ENCODE measurements at regions not wholly inside any gene's neighbourhood (a gene's known extent, or its start where the extent isn't known, plus 50 kb on each side); places are given as distances from the start of the nearest gene placed in this dataset.

DNA sequence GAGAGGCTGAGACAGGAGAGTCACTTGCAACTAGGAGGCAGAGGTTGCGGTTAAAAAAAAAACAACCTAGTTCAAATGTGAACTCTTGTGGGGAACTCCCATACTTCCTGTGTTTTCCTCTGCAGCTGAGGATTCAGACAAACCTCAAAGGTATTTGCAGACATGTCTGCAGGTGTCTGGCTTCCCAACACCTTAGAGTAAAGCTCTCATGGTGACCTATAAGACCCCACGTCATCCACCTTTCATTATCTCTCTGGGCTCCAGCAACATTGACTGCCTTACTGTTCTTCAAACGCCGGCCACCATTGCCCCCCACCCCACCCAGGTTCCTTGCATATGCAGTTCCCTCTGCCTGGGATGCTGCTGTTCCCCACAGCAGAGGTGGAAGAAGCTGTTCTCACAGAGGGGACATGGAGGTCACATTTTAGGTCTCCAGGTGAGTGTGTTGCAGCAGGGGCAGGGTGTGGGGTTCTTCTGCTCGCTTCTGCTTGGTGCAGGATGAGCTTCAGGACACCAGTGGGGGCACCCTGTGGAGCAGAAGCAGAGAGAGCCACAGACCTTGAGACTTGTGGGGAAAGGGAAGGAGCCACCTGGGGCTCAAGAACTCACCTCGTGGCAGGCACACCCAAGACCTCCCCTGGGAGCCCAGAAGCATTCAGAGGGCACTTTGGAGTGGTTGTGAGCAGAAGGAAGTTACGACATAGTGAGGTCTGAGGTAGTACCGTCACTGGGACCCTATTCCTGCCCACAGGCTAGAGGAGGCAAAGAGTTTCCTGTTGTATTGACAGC is 203.2 kb downstream of the CSNK2A3 start:
- H3K4me2 ChIP-seq = peak overlapping the region in 6 of 11 experiments; percentile 9 to 37 (median 24); a peak in 8 of 22 replicates
- H3K27ac ChIP-seq = no peak overlapping the region
- H3K27me3 ChIP-seq = no peaks in the 10 kb centered on the region
- H3K36me3 ChIP-seq = no peaks in the 10 kb centered on the region
- H4K20me1 ChIP-seq = no peaks in the 10 kb centered on the region
- H3K9ac ChIP-seq = no peak overlapping the region
- TF ChIP-seq Cebpa-rat (IDR thresholded peaks at IDR 0.05) = no peak
- H3K4me1 ChIP-seq = peaks cover 0 to 17% (median 8%) of the 10 kb centered on the region in 10 experiments; a peak in 17 of 20 replicates
- H3K4me3 ChIP-seq = no peak overlapping the region
- H3K9me3 ChIP-seq (replicated peaks in 1 of 11) = peaks cover 0 to 14% (median 4%) of the 10 kb centered on the region in 11 experiments; a peak in 7 of 22 replicates

DNA sequence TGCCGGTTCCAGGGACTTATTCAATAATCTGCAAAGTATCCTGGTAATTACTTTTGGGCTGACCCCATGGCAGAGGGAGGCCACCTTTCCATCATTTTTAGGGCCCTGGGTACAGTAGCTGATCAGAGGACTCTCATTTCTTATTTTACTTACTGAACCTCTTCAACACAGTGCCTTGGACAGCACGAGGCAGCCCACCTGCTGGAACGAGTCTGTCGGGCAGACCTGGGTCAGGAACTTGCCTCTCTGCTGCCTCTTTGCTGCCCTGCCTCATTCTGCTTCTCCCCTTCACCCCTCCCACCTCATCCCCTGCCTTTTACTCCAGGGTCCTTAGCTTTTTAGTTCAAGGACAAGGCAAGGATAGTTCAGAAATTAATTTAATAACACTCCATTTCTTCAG is 204.5 kb downstream of the CSNK2A3 start:
- H3K36me3 ChIP-seq = no peaks in the 10 kb centered on the region
- H3K27ac ChIP-seq = no peak overlapping the region
- H3K4me2 ChIP-seq = no peak overlapping the region
- H3K4me3 ChIP-seq = no peak overlapping the region
- no peaks in the 10 kb centered on the region for H4K20me1 ChIP-seq
- H3K27me3 ChIP-seq = no peaks in the 10 kb centered on the region
- H3K9ac ChIP-seq = no peak overlapping the region
- H3K4me1 ChIP-seq = peaks cover 0 to 12% (median 6%) of the 10 kb centered on the region in 10 experiments; a peak in 13 of 20 replicates
- peaks cover 0 to 14% (median 4%) of the 10 kb centered on the region in 11 experiments; a peak in 7 of 22 replicates for H3K9me3 ChIP-seq (replicated peaks in 1 of 11)
- TF ChIP-seq Cebpa-rat (IDR thresholded peaks at IDR 0.05) = no peak

DNA sequence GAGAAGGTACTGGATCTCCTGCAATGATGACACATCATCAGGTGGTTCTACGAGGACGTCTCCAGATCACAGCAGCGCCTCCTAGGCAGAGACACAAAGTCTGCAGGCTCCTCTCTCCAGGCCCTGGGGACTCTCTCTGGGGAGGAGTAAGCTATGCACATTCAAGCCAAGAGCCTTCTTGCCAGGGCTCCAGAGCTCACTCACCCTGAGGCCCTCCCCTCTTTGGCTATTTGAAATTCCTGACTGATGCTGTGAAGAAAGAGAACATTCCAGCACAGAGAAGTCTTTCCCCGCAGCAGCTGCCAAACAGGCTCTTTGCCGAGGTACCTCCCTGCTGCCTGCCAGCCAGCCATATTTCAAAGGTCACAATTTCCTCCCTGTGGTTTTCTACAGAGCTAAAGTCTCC is 204.9 kb downstream of the CSNK2A3 start:
- H3K9me3 ChIP-seq (replicated peaks in 1 of 11) = peaks cover 0 to 14% (median 4%) of the 10 kb centered on the region in 11 experiments; a peak in 7 of 22 replicates
- H3K27me3 ChIP-seq = no peaks in the 10 kb centered on the region
- H3K4me3 ChIP-seq = no peak overlapping the region
- no peak for TF ChIP-seq Cebpa-rat (IDR thresholded peaks at IDR 0.05)
- no peaks in the 10 kb centered on the region for H3K36me3 ChIP-seq
- no peak overlapping the region for H3K9ac ChIP-seq
- H3K4me2 ChIP-seq = no peak overlapping the region
- no peaks in the 10 kb centered on the region for H4K20me1 ChIP-seq
- H3K27ac ChIP-seq = no peak overlapping the region
- H3K4me1 ChIP-seq = peaks cover 0 to 12% (median 6%) of the 10 kb centered on the region in 10 experiments; a peak in 13 of 20 replicates

DNA sequence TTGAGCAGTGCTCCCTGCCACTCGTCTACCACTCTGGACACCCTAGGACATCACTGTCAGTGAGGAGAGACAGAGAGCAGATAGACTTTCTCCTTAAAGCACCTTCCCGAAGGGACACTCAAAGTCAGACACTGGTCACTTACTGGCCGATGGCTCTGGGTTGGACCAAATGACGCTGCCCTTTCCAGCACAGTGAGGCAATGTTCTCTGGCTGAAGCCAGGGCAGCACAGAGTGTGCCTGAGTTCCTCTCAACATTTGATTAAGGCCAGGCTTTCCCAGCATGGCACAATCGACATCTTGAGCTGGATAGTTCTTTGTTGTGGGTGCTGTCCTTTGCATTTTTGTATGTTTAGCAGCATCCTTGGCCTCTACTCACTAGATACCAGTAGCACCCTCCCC is 206.2 kb downstream of the CSNK2A3 start:
- Histone ChIP-seq H4K20me1 (no peaks in the 10 kb centered on the region), H3K4me1 (peaks cover 0 to 12% (median 6%) of the 10 kb centered on the region in 10 experiments; a peak in 13 of 20 replicates), H3K9me3 (replicated peaks in 1 of 11) (peaks cover 0 to 14% (median 4%) of the 10 kb centered on the region in 11 experiments; a peak in 7 of 22 replicates), H3K9ac (no peak overlapping the region), H3K4me2 (no peak overlapping the region), H3K27me3 (no peaks in the 10 kb centered on the region), H3K27ac (no peak overlapping the region), H3K4me3 (no peak overlapping the region), H3K36me3 (no peaks in the 10 kb centered on the region)
- no peak for TF ChIP-seq Cebpa-rat (IDR thresholded peaks at IDR 0.05)

DNA sequence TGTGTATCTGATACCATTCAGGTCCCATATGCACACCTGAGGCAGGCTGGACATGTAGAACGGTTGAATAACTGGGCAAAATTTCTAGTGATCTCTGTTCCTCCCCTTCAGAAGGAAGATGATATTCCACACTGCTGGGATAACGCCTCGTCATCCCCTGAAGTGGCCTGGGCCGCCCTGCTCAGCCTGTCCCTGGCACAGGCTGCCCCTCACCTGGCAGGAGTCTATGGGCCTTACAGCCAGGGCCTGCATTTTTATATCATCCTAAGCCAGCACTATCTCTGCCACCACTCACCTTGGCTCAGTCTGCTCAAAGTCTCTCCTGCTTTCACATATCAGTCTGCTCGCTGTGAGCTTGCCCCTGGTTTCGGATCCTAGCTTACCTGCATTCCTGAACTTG is 209.2 kb downstream of the CSNK2A3 start:
- Histone ChIP-seq H3K4me2 (no peak overlapping the region), H3K4me3 (no peak overlapping the region), H4K20me1 (no peaks in the 10 kb centered on the region), H3K27me3 (no peaks in the 10 kb centered on the region), H3K9ac (no peak overlapping the region), H3K9me3 (replicated peaks in 1 of 11) (peaks cover 0 to 14% (median 4%) of the 10 kb centered on the region in 11 experiments; a peak in 7 of 22 replicates), H3K36me3 (no peaks in the 10 kb centered on the region), H3K27ac (no peak overlapping the region), H3K4me1 (no peaks in the 10 kb centered on the region)
- TF ChIP-seq Cebpa-rat (IDR thresholded peaks at IDR 0.05) = no peak

DNA sequence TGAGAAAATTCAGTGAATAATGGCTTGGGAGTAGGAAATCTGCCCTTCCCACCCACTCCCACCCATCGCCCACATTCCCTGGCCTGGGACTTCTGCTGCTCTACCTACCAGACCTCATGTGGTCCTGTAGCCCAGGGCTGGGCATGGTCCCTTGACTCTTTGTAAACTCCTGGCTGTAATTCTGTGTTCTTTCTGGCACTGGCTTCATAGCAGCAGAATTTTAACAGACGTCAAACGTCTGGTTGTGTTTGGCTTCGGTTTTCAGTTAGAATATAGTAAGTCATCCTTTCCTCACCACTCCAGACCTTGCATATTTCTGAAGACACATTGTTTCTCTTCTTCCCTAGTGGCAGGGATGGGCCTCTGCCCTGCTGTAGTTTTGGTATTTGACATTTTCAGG is 210.6 kb downstream of the CSNK2A3 start:
- Histone ChIP-seq H3K9me3 (replicated peaks in 1 of 11) (peaks cover 0 to 13% (median 4%) of the 10 kb centered on the region in 11 experiments; a peak in 7 of 22 replicates), H3K4me1 (no peaks in the 10 kb centered on the region), H3K9ac (no peak overlapping the region), H3K4me3 (no peak overlapping the region), H3K27me3 (no peaks in the 10 kb centered on the region), H4K20me1 (no peaks in the 10 kb centered on the region), H3K36me3 (no peaks in the 10 kb centered on the region), H3K4me2 (no peak overlapping the region), H3K27ac (no peak overlapping the region)
- TF ChIP-seq Cebpa-rat (IDR thresholded peaks at IDR 0.05) = no peak

DNA sequence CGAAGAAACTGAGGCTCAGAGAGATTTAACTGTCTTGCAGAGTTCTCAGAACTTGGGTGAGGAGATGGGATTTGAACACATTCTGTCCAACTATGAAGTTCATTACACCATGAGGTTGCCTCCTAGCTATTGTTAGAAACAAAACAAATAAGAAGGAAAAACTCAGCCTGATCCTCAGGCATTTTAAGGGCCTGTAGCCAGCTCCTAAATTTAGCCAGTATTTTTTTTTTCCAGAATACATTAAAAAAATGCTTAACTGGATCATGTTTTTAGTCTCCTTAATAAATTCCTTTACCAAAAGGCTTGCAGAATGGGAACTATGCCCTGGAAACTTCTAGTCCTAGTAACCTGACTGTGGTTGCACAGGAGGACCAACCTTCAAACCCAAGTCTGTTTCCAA is 212.0 kb downstream of the CSNK2A3 start:
- Histone ChIP-seq H4K20me1 (no peaks in the 10 kb centered on the region), H3K4me2 (no peak overlapping the region), H3K27ac (no peak overlapping the region), H3K9ac (no peak overlapping the region), H3K36me3 (no peaks in the 10 kb centered on the region), H3K9me3 (replicated peaks in 1 of 11) (no peaks in the 10 kb centered on the region), H3K4me1 (no peaks in the 10 kb centered on the region), H3K4me3 (no peak overlapping the region), H3K27me3 (no peaks in the 10 kb centered on the region)
- no peak for TF ChIP-seq Cebpa-rat (IDR thresholded peaks at IDR 0.05)

DNA sequence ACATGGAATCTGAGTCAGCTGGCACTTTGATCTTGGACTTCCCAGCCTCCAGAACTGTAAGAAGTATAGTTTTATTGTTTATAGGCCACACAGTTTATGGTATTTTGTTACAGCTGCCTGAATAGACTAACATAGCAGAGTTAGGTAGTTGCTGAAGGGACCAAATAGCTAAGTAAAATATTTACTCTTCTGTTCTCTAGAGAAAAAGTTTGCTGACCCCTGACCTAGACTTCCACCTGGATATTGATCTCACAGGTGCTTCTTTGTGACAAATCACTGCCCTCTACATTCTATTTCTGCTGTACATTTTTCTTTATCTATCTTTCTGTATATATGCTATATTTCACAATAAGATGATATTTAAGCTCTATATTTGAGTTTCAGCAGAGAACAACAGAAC is 212.5 kb downstream of the CSNK2A3 start:
- Histone ChIP-seq H3K9ac (no peak overlapping the region), H3K4me1 (no peaks in the 10 kb centered on the region), H3K27me3 (no peaks in the 10 kb centered on the region), H4K20me1 (no peaks in the 10 kb centered on the region), H3K36me3 (no peaks in the 10 kb centered on the region), H3K27ac (no peak overlapping the region), H3K9me3 (replicated peaks in 1 of 11) (no peaks in the 10 kb centered on the region), H3K4me2 (no peak overlapping the region), H3K4me3 (no peak overlapping the region)
- no peak for TF ChIP-seq Cebpa-rat (IDR thresholded peaks at IDR 0.05)

DNA sequence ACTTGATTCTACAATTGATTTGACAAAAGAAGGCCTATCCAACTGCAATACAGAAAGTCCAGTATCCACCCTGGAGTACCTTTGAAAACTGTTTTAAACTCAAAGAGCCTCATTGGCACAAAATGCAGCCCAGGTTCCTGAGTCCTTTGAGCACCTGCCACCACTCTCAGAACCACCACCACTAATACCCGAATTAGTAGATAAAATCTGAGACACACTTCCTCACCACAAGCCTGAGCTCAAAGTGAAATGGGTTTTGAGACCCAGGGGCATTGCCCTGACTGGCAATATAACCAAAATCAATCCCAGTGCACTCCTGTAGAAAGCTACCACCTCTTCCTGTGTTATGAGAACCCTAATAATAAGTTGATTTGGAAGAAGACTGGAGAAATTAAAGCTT is 215.7 kb downstream of the CSNK2A3 start:
- Histone ChIP-seq H3K4me3 (no peak overlapping the region), H3K4me2 (no peak overlapping the region), H3K27ac (no peak overlapping the region), H3K9me3 (replicated peaks in 1 of 11) (no peaks in the 10 kb centered on the region), H3K36me3 (no peaks in the 10 kb centered on the region), H3K9ac (no peak overlapping the region), H4K20me1 (no peaks in the 10 kb centered on the region), H3K27me3 (no peaks in the 10 kb centered on the region), H3K4me1 (no peaks in the 10 kb centered on the region)
- TF ChIP-seq Cebpa-rat (IDR thresholded peaks at IDR 0.05) = no peak
